B cell (primary cell): ENCODE measurements at regions not wholly inside any gene's neighbourhood (a gene's known extent, or its start where the extent isn't known, plus 50 kb on each side); places are given as distances from the start of the nearest gene placed in this dataset.

Source experiments
- ATAC-seq: fragments of 200-7000 bp; cut with Tn5 transposase; one replicate; pipeline ENCODE4 v1.10.0; 2021; ENCODE audit warnings: low read depth, mild to moderate bottlenecking, moderate number of reproducible peaks, moderate library complexity
- CTCF ChIA-PET: fragments of 350-600 bp; sonication (Branson Sonifier 250); formaldehyde crosslinking; loops from one replicate; lab custom pipeline; 2021; ENCODE audit warnings: antibody characterized with exemption, inconsistent platforms; lab: Charles Lee
- POLR2A ChIA-PET: fragments of 350-600 bp; sonication (Branson Sonifier 250); formaldehyde crosslinking; loops from one replicate; lab custom pipeline; 2021; ENCODE audit warnings: antibody characterized with exemption; lab: Charles Lee
- DNase-seq: peaks from one replicate; pipeline ENCODE4 v3.0.0; 2013
- H2AFZ ChIP-seq: 2 replicates; pipeline ENCODE4 v1.6.1; 2012; ENCODE audit warnings: mild to moderate bottlenecking, low read depth, low read length; ENCODE audit not compliant: insufficient read depth, poor library complexity, severe bottlenecking
- H3K27ac ChIP-seq, 2 donors: 1 replicate in 1 of 2; 2 replicates in 1 of 2; pipeline ENCODE4 v1.5.1; 2012 to 2013; ENCODE audit warnings: low read length in 2 of 2, mild to moderate bottlenecking in 2 of 2, moderate library complexity in 1 of 2
- H3K27me3 ChIP-seq, 4 experiments: fragments of 200-600 bp in 1 of 4; sonication (generic) in 1 of 4; replicated peaks in 1 of 4; 1 replicate in 2 of 4; 2 replicates in 2 of 4; pipeline versions ENCODE4 v1.6.1 to v1.7.0; 2013 to 2016; ENCODE audit warnings: low read length in 3 of 4, mild to moderate bottlenecking in 2 of 4, mixed read lengths in 1 of 4, moderate library complexity in 1 of 4; ENCODE audit not compliant: insufficient read depth in 4 of 4, control insufficient read depth in 3 of 4; ENCODE audit errors: control extremely low read depth in 1 of 4
- H3K36me3 ChIP-seq, 2 experiments: replicated peaks in 1 of 2; 1 replicate in 1 of 2; 2 replicates in 1 of 2; pipeline versions ENCODE4 v1.6.1 to v1.7.1; 2013; ENCODE audit warnings: low read length in 1 of 2; ENCODE audit not compliant: insufficient read depth in 2 of 2, control insufficient read depth in 1 of 2; ENCODE audit errors: control extremely low read depth in 1 of 2, extremely low read depth in 1 of 2
- H3K4me1 ChIP-seq, 2 donors: fragments of 200-600 bp in 1 of 2; sonication (generic) in 1 of 2; 1 replicate in 1 of 2; 2 replicates in 1 of 2; pipeline versions ENCODE4 v1.5.1 to v1.6.1; 2013 to 2017; ENCODE audit warnings: low read length in 2 of 2; ENCODE audit not compliant: control insufficient read depth in 2 of 2, insufficient read depth in 2 of 2
- H3K4me2 ChIP-seq: replicated peaks from 2 replicates; pipeline ENCODE3; 2012; ENCODE audit warnings: mild to moderate bottlenecking, low read depth, low read length; ENCODE audit not compliant: poor library complexity, severe bottlenecking
- H3K4me3 ChIP-seq, 5 experiments: fragments of 200-600 bp in 1 of 5; sonication (generic) in 1 of 5; 1 replicate in 3 of 5; 2 replicates in 2 of 5; pipeline versions ENCODE4 v1.5.1 to v1.7.0; 2011 to 2016; ENCODE audit warnings: low read length in 4 of 5, mild to moderate bottlenecking in 4 of 5, low read depth in 2 of 5, control low read depth in 1 of 5, moderate library complexity in 1 of 5; ENCODE audit not compliant: insufficient read depth in 1 of 5; ENCODE audit errors: control extremely low read depth in 1 of 5, extremely low read depth in 1 of 5
- H3K79me2 ChIP-seq: fragments of 200-600 bp; sonication (generic); one replicate; pipeline ENCODE4 v1.6.0; 2016; ENCODE audit warnings: low read length; ENCODE audit not compliant: control insufficient read depth, insufficient read depth
- H3K9ac ChIP-seq: fragments of 200-600 bp; sonication (generic); 2 replicates; pipeline ENCODE4 v1.6.1; 2017; ENCODE audit warnings: mild to moderate bottlenecking, low read length, moderate library complexity
- H3K9me3 ChIP-seq, 3 donors: one replicate each; pipeline versions ENCODE4 v1.6.1 to v1.7.1; 2013; ENCODE audit warnings: low read length in 2 of 3; ENCODE audit not compliant: control insufficient read depth in 2 of 3, insufficient read depth in 1 of 3; ENCODE audit errors: control extremely low read depth in 1 of 3
- H4K20me1 ChIP-seq: 2 replicates; pipeline ENCODE4 v1.6.0; 2012; ENCODE audit warnings: mild to moderate bottlenecking, low read length; ENCODE audit not compliant: insufficient read depth, control insufficient read depth, poor library complexity, severe bottlenecking
- H3K27ac Mint-ChIP-seq: one replicate; pipeline ENCODE4 v1.8.0; 2021; ENCODE audit warnings: mixed read lengths
- H3K27me3 Mint-ChIP-seq: one replicate; pipeline ENCODE4 v1.8.0; 2021; ENCODE audit warnings: mixed read lengths
- H3K4me1 Mint-ChIP-seq: one replicate; pipeline ENCODE4 v1.8.0; 2021; ENCODE audit warnings: mixed read lengths
- H3K4me3 Mint-ChIP-seq: one replicate; pipeline ENCODE4 v1.8.0; 2021; ENCODE audit warnings: mixed read lengths
- H3K9me3 Mint-ChIP-seq: one replicate; pipeline ENCODE4 v1.8.0; 2022; ENCODE audit warnings: mixed read lengths; ENCODE audit not compliant: insufficient read depth
- EZH2 ChIP-seq: IDR thresholded peaks from 2 replicates; pipeline ENCODE4 v1.6.1; 2012; ENCODE audit warnings: borderline replicate concordance, low read depth, mild to moderate bottlenecking, moderate library complexity, low read length; ENCODE audit not compliant: insufficient read depth, poor library complexity, severe bottlenecking
- WGBS: methylation state at CpG from one replicate; pipeline ENCODE4 v1.1.5; 2013; ENCODE audit warnings: missing lambda C conversion rate; ENCODE audit not compliant: insufficient coverage; 5-methylcytosine and 5-hydroxymethylcytosine counted together
- intact Hi-C: fragments of 100-400 bp; cut with micrococcal nuclease; formaldehyde crosslinking; loops from one replicate; pipeline ENCODE4 v1.10.0; 2022
- TF ChIP-seq, protein P1 (sequence below): fragments of 200-600 bp; IDR thresholded peaks from one replicate; pipeline ENCODE4 v1.8.0; 2022; ENCODE audit warnings: antibody characterized with exemption, mild to moderate bottlenecking

- CTCF ChIA-PET, result no interaction called here
- no peak for ATAC-seq
- no peaks in the 10 kb centered on the region for H3K9me3 ChIP-seq
- no peak overlapping the region for H3K4me3 Mint-ChIP-seq
- no peaks in the 10 kb centered on the region for H3K4me1 Mint-ChIP-seq
- no peak overlapping the region for H3K27ac Mint-ChIP-seq
- no peak overlapping the region for H3K4me2 ChIP-seq
- no peaks in the 10 kb centered on the region for H3K9me3 Mint-ChIP-seq
- peaks cover 2 to 3% of the 10 kb centered on the region in 2 donors for H3K4me1 ChIP-seq
- intact Hi-C loops, result no loop called here
- H3K9ac ChIP-seq, result no peak overlapping the region
- 100% methylated on average over 1 of the region's 2 CpGs for WGBS
- no peaks in the 10 kb centered on the region for H3K36me3 ChIP-seq
- H3K79me2 ChIP-seq, result no peaks in the 10 kb centered on the region
- no peak for DNase-seq
- TF ChIP-seq EZH2, result no peak
- TF ChIP-seq, protein P1, sequence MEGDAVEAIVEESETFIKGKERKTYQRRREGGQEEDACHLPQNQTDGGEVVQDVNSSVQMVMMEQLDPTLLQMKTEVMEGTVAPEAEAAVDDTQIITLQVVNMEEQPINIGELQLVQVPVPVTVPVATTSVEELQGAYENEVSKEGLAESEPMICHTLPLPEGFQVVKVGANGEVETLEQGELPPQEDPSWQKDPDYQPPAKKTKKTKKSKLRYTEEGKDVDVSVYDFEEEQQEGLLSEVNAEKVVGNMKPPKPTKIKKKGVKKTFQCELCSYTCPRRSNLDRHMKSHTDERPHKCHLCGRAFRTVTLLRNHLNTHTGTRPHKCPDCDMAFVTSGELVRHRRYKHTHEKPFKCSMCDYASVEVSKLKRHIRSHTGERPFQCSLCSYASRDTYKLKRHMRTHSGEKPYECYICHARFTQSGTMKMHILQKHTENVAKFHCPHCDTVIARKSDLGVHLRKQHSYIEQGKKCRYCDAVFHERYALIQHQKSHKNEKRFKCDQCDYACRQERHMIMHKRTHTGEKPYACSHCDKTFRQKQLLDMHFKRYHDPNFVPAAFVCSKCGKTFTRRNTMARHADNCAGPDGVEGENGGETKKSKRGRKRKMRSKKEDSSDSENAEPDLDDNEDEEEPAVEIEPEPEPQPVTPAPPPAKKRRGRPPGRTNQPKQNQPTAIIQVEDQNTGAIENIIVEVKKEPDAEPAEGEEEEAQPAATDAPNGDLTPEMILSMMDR, result no peak
- no peak overlapping the region for H2AFZ ChIP-seq
- POLR2A ChIA-PET, result no interaction called here
- H4K20me1 ChIP-seq, result no peaks in the 10 kb centered on the region
- no peak overlapping the region for H3K4me3 ChIP-seq
- peaks cover 0 to 9% (median 5%) of the 10 kb centered on the region in 4 experiments for H3K27me3 ChIP-seq
- H3K27ac ChIP-seq, result no peak overlapping the region
- peaks cover 44% of the 10 kb centered on the region for H3K27me3 Mint-ChIP-seq
Measured at GRCh38 chr11:100586361-100587101, 100.6 kb upstream of the ARHGAP42 start.

DNA sequence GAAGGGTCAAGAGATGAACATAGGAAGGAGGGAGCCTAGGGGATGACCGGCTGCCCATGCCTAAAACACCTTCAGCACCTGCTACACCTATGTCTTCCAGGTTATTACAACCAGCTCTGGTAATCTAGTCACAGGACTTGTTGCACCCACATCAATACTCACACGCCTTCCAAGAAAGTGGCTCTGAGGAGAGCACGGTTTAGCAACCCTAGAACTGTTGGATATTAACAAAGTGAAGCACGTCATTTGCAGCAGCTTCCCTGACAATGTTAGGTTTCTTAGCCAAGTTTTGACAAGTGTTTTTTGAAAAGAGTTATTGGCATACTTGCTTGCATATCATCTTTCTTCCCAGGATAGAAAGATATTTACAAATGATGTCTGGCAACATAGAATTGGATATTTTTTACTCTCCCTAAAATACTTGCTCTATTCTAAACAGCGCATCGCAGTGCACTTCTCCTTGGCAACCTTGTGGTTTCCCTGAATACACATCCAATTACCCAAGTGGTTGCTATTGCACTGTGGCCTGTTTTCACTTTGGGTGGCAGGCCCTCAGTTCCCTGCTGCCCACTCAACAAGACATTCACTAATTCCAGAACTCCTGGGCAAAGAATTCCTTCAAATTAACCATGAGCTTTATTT is 94.3 kb upstream of the ARHGAP42 start:
- Histone ChIP-seq H3K27ac (no peak overlapping the region), H3K4me3 (no peak overlapping the region), H3K36me3 (no peaks in the 10 kb centered on the region), H2AFZ (no peak overlapping the region), H3K9ac (no peak overlapping the region), H3K27me3 (peaks cover 0 to 9% (median 2%) of the 10 kb centered on the region in 4 experiments), H3K79me2 (no peaks in the 10 kb centered on the region), H3K4me1 (no peaks in the 10 kb centered on the region), H4K20me1 (no peaks in the 10 kb centered on the region), H3K4me2 (no peak overlapping the region), H3K9me3 (no peaks in the 10 kb centered on the region)
- Mint-ChIP-seq H3K4me1 (no peaks in the 10 kb centered on the region), H3K27ac (no peak overlapping the region), H3K9me3 (no peaks in the 10 kb centered on the region), H3K27me3 (peaks cover 36% of the 10 kb centered on the region), H3K4me3 (no peak overlapping the region)
- ChIA-PET CTCF (interaction anchor here (0.9 to 1.8 kb wide), 2 partner anchors 16 to 262 kb away, joined by 3 to 5 read pairs; no protein-coding TSS in a partner anchor), POLR2A (no interaction called here)
- ATAC-seq, result no peak
- no peak for DNase-seq
- intact Hi-C loops, result no loop called here
- 82% methylated on average over 5 of the region's 6 CpGs for WGBS
- TF ChIP-seq EZH2, result no peak
- TF ChIP-seq, protein P1, result no peak
